Esophagus squamous epithelium (tissue), 4 donors: ENCODE measurements at regions not wholly inside any gene's neighbourhood (a gene's known extent, or its start where the extent isn't known, plus 50 kb on each side); places are given as distances from the start of the nearest gene placed in this dataset.

Experiments used
- POLR2A ChIP-seq, 4 donors: fragments of 450-650 bp; IDR thresholded peaks; one replicate each; pipeline ENCODE4 v1.6.1; 2017; ENCODE audit warnings: antibody characterized with exemption in 4 of 4, mild to moderate bottlenecking in 4 of 4, moderate library complexity in 3 of 4
- TF ChIP-seq, protein P1 (sequence below), 6 experiments: fragments of 450-650 bp in 4 of 6; fragments of 200-600 bp in 2 of 6; sonication (generic) in 2 of 6; IDR thresholded peaks; one replicate each; pipeline ENCODE4 v1.5.1; 2016 to 2019; ENCODE audit warnings: antibody characterized with exemption in 6 of 6, mild to moderate bottlenecking in 4 of 6, moderate library complexity in 4 of 6

- TF ChIP-seq, protein P1, sequence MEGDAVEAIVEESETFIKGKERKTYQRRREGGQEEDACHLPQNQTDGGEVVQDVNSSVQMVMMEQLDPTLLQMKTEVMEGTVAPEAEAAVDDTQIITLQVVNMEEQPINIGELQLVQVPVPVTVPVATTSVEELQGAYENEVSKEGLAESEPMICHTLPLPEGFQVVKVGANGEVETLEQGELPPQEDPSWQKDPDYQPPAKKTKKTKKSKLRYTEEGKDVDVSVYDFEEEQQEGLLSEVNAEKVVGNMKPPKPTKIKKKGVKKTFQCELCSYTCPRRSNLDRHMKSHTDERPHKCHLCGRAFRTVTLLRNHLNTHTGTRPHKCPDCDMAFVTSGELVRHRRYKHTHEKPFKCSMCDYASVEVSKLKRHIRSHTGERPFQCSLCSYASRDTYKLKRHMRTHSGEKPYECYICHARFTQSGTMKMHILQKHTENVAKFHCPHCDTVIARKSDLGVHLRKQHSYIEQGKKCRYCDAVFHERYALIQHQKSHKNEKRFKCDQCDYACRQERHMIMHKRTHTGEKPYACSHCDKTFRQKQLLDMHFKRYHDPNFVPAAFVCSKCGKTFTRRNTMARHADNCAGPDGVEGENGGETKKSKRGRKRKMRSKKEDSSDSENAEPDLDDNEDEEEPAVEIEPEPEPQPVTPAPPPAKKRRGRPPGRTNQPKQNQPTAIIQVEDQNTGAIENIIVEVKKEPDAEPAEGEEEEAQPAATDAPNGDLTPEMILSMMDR (IDR thresholded peaks at IDR 0.05): no peak
- no peak for TF ChIP-seq POLR2A (IDR thresholded peaks at IDR 0.05)
These were observed 247.7 kb upstream of the NDST3 start for GRCh38 chr4:117786566-117786965.
